Activated T-helper 1 cell treated with anti-CD3 and anti-CD28 coated beads, Interleukin-2, amount 50 U/mL, for 16 hours (primary cell): ENCODE measurements at regions not wholly inside any gene's neighbourhood (a gene's known extent, or its start where the extent isn't known, plus 50 kb on each side); places are given as distances from the start of the nearest gene placed in this dataset.
A peak's percentile ranks its signal among the peaks of the same experiment; 100 is the strongest.
"Not testable (repeated sequence)": the region's sequence is repeated elsewhere in the genome, so short reads cannot be mapped to it uniquely, and the experiment has no call there.

Experiments
- DNase-seq, 2 donors: peaks; one replicate each; pipeline ENCODE4 v3.0.0-alpha.2; 2020; ENCODE audit warnings: low read depth in 1 of 2, low spot score in 1 of 2

DNA sequence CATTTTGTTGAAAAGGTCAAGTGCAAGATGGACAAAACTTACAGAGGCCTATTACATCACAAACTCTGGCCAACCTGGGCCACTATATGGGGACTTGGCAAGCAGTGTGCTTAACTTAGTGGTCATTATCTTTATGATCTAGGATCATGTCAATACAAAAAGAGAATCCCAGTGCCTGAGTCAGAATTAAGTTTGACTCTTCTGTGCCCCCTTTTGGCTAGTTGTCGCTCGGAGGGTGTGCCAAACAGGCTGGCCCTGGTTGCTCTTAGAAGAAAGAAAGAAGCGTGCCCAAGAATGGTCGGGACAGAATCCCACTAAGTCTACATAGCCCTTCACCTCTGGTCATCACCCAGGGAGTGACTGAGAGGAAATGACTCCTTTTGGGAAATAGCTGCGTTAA lies 100.1 kb downstream of the EIF4E start:
- DNase-seq, result peak in 1 of 2 donors; percentile 15

DNA sequence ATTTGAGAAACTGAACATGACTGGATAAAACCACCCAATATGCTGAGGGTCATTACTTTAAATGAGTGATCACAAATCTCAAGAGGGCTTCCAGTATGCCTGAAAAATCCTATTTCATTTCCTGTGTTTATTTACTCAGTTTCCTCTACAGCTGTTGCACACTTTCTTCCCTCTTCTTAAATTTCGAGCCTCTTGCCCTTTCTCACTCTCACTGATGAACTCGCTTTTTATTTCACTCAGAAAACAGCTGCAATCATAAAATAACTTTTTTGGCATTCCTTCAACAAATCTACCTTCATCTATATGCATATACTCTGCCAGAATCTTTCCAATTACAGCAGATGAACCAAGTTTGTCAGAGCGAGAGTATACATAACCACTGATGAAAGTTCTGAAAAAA lies 101.3 kb downstream of the EIF4E start:
- no peak for DNase-seq

DNA sequence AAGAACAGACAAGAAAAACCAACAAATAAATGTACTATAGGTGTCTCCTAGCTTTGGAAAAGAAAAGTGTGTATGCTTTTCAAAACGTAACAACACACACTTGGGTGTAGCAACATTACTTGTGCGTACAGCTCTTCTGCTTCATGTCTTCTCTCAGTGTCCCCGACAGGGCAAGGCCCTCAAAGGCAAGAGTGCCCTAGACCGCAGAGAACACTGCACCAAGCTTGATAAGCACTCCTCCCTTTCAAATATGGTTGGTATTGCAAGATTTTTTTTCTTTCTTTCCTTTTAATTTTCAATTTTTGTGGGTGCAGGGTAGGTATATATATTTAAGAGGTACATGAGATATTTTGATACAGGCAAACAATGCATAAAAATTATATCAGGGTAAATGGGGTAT lies 106.8 kb downstream of the EIF4E start:
- DNase-seq, result no peak

DNA sequence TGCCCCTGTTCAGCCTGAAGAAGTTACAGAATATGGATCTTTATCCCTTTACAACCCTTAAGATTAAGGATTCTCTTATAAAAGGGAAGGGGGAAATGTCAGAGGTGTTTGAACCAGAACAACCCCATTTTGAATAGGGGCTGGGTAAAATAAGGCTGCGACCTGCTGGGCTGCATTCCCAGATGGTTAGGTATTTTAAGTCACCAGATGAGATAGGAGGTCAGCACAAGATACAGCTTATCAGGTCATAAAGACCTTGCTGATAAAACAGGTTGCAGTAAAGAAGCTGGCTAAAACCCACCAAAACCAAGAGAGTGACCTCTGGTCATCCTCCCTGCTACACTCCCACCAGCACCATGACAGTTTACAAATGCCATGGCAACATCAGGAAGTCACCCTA lies 110.8 kb downstream of the EIF4E start:
- not testable (repeated sequence) for DNase-seq

DNA sequence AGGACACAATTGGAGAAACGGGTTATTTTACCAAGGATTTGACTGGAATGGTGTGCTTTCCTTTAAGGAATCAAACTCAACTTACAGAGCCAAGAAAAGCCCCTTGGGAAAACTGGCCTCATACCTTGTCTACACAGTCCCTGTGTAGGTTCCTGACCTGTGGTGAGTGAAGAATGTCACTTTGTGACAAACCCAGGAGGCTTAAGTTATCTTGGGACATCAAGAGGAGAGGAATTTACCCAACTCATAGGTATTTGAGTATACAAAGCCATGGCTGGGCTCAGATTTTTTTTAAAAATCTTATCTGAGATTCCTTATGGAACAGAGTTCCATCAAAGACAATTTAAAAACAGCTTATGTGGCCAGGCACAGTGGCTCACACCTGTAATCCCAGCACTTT lies 112.1 kb downstream of the EIF4E start:
- DNase-seq, result no peak

DNA sequence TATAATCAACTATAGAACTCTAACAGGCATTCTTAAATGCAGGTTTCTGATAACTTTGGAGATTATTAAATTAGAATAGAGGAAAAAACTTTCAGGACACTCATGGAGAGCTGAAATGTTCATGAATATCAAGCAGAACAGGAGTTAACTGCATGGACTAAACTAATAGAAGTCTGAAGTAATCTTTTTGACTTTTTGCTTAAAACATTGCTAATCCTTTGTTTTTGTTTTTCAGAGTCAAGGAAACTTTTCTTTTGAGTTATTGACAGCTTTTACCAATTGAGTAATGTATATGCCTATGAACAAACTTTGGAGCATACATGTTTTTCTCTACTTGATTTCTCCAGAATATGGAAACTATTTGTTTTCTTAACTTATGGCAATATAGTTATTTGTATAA lies 112.5 kb downstream of the EIF4E start:
- DNase-seq, result no peak

DNA sequence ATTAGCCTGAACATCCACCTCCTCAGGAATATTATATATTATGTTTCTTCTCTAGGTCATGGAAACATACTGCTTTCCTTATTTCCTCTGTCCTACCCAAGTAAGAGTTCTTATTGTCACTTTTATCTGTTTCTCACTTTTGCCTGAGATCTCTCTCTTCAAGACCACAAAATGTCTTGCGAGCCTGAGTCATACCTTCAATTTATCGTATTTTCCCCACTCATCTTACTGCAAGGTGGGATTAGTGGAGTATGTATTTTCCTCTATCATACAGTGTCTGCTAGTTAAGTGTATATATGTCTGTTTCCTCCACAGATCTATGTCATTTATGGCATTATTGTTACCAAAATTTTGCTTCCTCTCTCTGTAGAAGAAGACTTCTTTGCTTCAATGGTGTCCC lies 124.5 kb downstream of the EIF4E start:
- no peak for DNase-seq

DNA sequence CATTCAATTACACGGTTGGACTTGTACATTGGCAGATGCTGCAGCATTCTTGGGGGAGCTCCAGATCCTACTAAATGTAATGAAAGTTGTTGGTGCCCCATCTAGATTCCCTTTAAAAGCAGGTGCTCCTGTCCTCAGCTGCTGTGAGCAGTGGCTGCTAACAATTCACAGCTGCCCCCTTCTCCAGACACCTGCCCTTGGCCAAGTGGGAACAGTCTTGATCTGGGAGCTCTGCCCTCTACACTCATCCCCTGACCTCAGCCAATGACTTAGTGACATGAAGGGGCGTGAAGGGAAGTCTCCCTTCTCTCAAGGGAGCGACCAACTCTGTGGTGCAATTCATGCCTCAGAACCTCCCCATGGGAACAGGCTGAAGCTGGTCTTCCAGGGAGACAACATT lies 125.7 kb downstream of the EIF4E start:
- no peak for DNase-seq

DNA sequence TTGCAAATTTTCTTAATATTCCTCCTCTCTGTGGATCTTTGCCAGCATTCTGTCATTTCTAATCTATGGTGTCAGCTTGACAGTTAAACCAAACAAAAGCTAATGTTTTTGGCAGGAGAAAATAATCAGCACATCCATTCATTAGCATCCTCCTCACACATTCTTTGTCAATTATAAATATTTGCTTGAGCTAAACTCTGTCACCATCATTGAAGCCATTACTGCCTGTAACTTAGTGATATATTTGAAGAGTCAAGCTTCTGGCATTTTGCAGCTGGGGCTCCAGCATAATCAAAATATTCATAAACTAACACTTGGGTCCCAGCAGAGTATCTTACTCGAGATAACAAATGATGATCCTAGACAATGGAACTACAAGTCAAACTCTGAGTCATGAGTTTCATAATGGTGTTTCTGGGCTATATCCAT lies 126.1 kb downstream of the EIF4E start:
- DNase-seq, result no peak

DNA sequence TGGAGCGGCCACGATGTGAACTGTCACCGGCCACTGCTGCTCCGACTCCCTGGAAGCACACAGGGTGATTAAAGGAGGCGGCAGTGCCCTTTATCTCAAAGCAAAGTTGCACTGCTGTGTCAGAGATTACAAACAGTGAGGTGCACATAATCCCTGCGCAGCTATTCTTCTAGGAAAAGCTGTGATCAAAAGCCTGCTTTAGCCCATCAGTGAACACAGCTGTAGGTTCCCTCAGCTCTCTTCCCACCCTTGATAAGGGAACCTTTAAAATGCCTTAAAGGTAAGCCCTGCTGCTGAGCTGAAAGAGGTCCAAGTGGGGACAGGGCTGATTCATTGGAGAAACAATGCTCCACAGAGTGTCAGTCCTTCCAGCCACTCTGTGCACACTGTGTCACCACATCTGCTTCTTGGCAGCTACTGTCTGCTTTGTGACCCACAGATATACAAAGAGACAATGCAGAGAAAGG lies 127.6 kb downstream of the EIF4E start:
- DNase-seq, result no peak

DNA sequence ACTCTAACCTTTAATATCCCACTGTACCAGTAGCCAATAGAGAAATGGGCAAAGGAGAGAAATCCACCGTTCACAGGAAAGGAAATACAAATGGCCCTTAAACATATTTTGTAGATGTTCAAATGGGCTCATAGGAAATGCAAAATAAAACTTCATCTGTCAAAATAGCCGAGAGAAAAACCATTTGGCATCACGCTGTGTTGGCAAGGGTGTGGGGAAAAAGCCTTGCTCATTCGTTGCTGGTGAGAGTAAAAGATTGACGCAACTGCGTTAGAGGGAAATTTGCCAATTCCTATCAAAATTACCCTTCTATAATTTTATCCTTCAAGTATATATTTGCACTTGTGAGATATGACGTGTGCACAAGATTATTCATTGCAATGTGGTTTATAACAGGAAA lies 131.9 kb downstream of the EIF4E start:
- no peak for DNase-seq

DNA sequence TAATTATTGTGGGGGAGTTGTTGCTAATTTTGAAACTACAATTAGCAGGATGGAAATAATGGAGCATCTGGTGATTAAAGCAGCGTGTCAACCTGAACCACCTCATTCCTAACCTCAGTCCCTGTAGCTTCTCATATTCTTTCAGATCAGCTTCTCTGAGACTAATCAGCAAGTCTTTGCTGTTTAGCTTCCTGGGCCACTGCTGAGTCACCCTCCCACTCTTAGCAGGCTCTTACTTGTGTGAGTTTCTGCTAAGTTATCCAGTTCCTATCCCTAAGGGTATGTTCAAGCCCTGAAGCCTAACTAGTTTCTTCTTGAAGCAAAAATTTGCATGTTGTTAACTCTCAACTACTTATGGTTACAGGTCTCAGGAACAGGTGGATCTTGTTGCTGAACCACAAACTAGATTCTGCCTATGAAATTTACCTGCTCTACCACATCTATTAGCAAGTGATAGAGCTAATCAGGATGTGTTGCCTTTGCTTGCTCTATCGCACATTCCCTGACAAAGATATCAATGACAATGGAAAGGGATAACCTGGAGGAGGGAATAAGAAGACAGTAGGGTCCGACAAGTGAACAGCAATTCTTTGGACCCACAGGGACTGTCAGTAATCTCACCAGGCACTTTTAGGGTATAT lies 134.2 kb downstream of the EIF4E start:
- DNase-seq, result peak in 1 of 2 donors; percentile 6

DNA sequence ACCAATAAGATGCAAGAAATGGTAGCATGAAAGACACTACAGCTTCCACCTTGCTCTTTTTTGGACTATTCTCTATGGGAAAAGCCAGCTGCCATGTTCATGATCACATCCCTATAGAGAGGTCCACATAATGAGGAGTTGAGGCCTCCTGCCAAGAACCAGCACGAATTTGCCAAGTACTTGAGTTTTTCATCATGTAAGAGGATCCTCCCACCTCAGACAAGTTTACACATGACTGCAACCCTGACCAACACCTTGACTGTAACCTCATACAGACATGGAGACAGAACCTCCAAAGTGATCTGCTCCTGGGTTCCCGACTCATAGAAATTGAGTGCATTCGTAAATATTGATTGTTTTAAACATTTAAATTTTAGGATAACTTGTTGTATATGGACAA lies 135.2 kb upstream of the TSPAN5 start:
- no peak for DNase-seq

DNA sequence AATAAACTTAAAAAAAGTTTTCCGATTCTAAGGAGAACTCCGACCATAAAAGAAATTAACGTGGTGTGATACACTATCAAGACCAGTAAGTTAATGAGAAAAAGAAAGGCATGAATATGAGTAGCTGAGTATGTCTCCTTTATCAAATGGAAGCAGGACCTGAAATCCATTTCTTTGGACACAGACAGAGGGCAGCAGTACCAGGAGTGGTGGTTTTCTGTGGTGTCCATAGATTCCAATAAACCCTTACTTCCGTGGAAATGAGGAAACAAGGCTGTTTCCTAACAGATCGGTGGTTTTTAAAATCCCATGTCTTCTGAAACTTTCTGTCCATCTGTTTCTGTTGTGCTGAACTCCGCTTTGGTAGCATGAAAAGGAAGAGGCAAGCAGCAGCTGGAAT lies 128.5 kb upstream of the TSPAN5 start:
- DNase-seq, result no peak

DNA sequence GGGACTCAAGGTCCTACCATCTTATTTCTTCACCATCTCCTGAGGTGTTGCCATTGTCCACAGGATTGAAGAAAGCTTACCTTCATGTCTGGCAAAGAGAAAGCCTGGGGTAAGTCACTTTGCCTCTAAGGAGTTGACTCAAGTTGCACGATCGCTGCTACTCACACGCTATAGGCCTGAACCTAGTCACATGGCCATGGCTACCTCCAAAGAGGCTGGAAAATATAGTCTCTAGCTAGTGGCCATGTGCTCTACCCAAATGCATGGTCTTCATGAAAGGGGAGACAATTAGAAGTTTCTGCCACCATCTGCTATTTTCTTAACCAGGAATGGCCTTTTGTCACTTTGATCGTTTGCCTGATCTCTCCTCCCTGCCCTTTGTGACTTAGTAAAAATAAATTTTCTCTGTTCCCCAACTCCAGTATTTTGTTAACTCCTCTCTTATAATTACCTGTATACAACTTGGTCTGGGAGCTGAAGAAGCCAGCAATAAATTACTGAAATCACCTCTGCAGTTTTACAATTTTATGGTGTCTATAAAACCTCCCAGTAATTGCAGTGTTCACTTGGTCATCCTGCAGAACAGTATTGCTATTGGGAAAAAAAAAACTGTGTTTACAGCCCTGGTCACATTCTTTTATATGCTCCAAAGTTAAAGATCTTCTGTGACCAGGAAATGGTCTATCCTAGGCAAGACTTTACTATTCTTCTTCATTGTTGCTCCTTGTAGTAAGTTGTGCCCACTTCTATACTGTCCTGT lies 126.7 kb upstream of the TSPAN5 start:
- no peak for DNase-seq

DNA sequence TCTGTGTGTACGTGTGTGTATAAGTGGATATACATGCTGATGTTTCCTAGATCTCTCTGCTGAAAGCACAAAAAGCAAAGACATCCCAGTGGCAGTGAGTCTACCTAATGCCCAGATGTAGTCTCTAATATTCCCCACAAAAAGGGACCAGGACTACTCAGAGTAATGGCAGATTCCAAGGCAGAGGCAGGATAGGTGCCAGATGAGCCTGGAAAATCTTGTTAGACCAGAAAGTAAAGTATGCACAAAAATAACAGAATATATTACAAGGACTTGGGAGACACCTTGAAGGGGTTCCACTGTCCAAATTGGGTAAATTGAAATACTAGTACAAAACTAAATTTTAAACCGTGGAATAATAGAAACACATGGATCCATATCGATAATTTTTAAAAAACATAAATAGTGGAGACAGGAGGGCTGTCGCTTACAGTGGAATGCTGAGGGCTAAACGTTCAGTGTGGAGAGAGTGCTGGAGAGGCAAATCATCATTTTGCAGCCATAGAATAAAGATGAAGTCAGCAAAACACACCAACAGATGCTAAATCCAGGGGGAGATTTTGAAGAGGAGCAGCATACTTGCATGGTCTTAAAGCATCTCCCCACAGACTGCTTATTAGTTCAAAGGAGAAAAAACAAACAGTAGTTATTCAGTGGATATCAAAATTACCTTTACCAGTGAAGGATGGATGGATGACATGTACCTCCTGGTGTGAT lies 123.4 kb upstream of the TSPAN5 start:
- DNase-seq, result no peak

DNA sequence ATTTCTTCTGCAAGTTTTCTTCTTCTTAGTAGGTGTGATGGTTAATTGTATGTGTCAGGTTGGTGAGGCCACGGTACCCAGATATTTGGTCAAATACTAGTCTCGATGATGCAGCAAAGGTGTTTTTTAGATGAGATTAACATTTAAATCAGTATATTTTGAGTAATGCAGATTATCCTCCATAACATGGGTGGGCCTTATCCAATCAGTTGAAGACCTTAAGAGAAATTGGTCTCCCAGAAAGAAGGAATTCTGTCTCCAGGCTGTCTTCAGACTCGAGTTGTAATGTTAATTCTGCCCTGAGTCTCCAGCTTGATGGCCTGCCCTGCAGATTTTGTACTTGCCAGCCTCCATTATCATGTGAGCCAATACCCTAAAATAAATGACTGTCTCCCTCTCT lies 122.5 kb upstream of the TSPAN5 start:
- no peak for DNase-seq

DNA sequence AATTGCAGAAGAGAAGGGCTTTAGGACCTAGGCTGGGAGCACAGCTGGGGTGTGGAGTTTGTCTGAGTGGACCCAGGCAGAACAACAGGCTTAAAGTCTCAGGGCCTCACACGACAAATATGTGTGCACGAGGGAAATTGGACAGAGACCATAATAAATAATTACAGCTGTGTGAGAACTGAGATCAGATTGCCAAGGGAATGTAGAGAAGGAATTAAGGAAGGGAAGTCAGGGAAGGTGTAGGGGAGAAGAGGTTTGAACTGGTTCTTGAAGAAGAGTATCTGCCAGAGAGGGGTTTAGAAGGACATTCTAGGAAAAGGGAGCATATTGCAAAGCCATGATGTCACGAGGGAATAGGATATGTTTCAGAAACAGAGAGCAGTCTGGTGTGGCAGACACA lies 120.7 kb upstream of the TSPAN5 start:
- DNase-seq, result no peak

DNA sequence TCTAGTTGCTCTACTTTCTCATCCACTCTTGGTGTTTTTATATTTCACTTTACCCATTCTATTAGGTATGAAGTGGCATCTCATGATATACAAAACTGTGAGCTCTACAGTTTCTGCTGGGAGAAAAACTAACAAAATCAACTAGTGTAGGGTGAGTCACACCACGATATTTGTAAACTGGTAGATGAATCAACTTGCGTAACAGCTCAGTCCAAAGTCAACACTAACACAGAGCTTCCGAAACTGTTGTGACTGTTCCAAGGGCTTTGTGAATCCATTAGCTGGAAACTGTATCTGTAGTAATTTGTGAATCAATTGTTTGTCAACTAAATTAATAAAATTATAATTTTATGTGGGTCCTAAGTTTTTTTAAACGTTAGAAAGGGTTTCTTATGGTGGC lies 119.8 kb upstream of the TSPAN5 start:
- no peak for DNase-seq

DNA sequence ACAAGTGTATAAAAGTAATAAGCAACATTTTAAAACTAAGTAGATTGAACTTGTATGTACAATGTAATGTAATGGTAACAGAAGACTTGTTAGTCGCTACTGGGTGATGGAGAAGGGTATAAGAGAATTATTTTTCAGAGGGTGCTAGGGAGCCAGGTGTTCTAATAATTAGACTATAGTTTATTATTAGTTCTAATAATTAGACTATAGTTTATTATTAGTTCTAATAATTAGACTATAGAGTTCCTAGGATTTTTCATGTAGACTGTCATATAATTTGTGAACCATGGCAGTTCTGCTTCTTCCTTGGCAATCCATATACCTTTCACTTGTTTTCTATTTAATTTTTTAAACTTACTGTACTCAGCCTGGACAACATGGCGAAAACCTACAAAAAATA lies 117.3 kb upstream of the TSPAN5 start:
- no peak for DNase-seq

DNA sequence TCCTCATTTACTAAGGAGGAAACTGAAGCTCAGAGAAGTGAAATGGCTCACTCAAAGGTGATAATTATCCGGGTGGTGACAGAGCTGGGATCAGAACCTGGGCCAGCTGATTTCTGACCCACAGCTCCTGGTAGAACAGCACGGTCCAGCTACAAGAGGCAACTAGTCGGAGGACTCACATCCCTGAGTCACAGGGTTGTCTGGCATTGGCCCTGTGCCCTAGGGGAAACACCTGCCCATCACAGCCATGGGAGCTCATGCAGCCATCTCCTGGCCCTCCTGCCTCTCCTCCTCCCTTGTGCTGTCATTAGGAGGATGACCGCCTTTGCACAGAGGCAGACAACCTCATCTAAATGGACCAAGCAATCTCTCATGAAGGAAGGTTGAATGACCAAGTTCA lies 115.2 kb upstream of the TSPAN5 start:
- no peak for DNase-seq

DNA sequence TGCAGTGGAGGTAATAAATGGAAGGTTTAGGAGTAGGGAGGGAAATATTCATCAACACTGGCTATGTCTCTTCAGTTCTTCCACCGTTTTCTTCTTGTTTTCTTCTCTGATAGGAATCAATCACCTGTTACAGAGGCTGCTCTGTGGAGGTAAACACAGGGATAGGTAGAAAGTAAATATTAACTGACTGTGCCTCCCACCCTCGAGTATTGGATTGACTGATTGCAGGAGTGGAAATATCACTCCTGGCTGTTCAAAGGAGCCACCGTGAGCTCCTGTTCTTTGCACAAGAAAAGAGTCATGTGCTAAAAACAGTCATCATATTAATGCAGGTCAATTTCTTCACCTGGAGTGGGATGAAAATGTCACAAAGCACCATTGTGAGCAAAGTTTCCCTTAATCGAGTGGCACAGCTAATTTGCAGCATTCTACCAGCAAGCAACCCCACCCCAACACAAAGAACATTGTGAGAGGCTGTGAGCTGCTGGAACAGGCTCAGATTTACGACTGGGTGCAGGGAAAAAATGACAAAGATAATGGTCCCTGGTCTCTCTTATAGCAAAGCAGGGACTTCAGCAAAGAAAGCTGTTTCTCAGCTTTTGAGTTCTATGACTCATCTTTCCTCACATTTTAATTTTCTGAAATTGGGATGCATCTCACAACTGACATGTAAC lies 113.7 kb upstream of the TSPAN5 start:
- DNase-seq, result no peak
